ENCODE measurements at regions not wholly inside any gene's neighbourhood (a gene's known extent, or its start where the extent isn't known, plus 50 kb on each side); places are given as distances from the start of the nearest gene placed in this dataset.

DNA sequence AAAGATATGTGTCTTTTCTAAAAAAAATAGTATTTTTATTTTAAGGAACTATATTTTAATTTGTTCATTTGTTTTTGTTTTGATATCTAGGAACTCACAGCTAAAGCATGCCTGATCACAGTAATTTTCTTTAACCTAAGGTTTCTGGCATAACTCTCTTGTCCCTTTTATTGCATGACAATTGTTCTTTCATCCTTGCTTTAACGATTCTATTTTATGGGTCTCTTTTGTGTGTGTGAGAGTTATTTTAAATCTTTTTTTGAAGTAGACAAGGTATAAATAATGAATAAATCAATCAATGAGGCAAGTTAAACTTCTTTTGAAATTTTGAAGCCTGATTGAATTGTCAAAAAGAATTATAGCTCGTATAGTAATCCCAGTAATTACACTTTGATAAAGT, 747.8 kb upstream of the GOLIM4 start:
- DNase-seq (ENCODE audit: low spot score) (no peak), ATAC-seq (no peak)
- no peaks in the 10 kb centered on the region; the same call in 1 of the 2 replicates for H3F3A ChIP-seq (replicated peaks; ENCODE audit: low read depth)
- no peaks in the 10 kb centered on the region for H3K79me2 ChIP-seq (replicated peaks; ENCODE audit: insufficient read depth)
- H3K27ac ChIP-seq (ENCODE audit: low read depth), result no peak overlapping the region
- H3K36me3 ChIP-seq (ENCODE audit: insufficient read depth), result no peaks in the 10 kb centered on the region
- no peak overlapping the region for H3K4me3 ChIP-seq
- no peak overlapping the region for H2AFZ ChIP-seq
- H3K9me3 Mint-ChIP-seq, result peaks cover 8% of the 10 kb centered on the region; the same call in 2 of the 3 replicates
- H3K4me1 ChIP-seq (ENCODE audit: insufficient read depth), result peaks cover 47% of the 10 kb centered on the region
- TF ChIP-seq ZNF462 (CRISPR knock-in tag; IDR thresholded peaks at IDR 0.05), result no peak
- no peak for TF ChIP-seq JUNB (IDR thresholded peaks at IDR 0.05; ENCODE audit: unreplicated experiment)
- TF ChIP-seq NANOG (IDR thresholded peaks at IDR 0.05; ENCODE audit: borderline replicate concordance), result no peak
- no peak for TF ChIP-seq REST (IDR thresholded peaks at IDR 0.05; ENCODE audit: unreplicated experiment)
- TF ChIP-seq EZH2phosphoT487 (IDR thresholded peaks at IDR 0.05; ENCODE audit: unreplicated experiment), result no peak
- no peak for TF ChIP-seq STAT1 (IDR thresholded peaks at IDR 0.05; ENCODE audit: unreplicated experiment)
- TF ChIP-seq ZNF114 (CRISPR knock-in tag; IDR thresholded peaks at IDR 0.05), result no peak
- no peak for TF ChIP-seq CREB1 (CRISPR knock-in tag; IDR thresholded peaks at IDR 0.05; ENCODE audit: low read depth)
- no peak for TF ChIP-seq POLR2AphosphoS5 (IDR thresholded peaks at IDR 0.05; ENCODE audit: low read depth)
- H3K27ac Mint-ChIP-seq, result no peak overlapping the region
- H3K4me1 Mint-ChIP-seq, result peaks cover 50% of the 10 kb centered on the region
- no peaks in the 10 kb centered on the region for H3K27me3 ChIP-seq (ENCODE audit: insufficient read depth)
- no peaks in the 10 kb centered on the region for H3K27me3 Mint-ChIP-seq (ENCODE audit: insufficient read depth, low read depth, poor library complexity)
- H3K4me3 Mint-ChIP-seq, result no peak overlapping the region
- no peak overlapping the region for H3K4me2 ChIP-seq
- H3K9me2 ChIP-seq (ENCODE audit: insufficient read depth), result no peaks in the 10 kb centered on the region
- no peaks in the 10 kb centered on the region for H4K20me1 ChIP-seq (replicated peaks; ENCODE audit: insufficient read depth)
- H3K36me3 Mint-ChIP-seq (ENCODE audit: low read depth), result peaks cover 14% of the 10 kb centered on the region

All from GM23338 (cell line).